Iris pigment epithelial cell (primary cell): ENCODE measurements at regions not wholly inside any gene's neighbourhood (a gene's known extent, or its start where the extent isn't known, plus 50 kb on each side); places are given as distances from the start of the nearest gene placed in this dataset.
A peak's percentile ranks its signal among the peaks of the same experiment; 100 is the strongest.
"Not testable (repeated sequence)": the region's sequence is repeated elsewhere in the genome, so short reads cannot be mapped to it uniquely, and the experiment has no call there.

ENCODE experiments used
- DNase-seq: peaks from one replicate; pipeline ENCODE4 v3.0.0-alpha.2; 2011; ENCODE audit warnings: low read depth

DNA sequence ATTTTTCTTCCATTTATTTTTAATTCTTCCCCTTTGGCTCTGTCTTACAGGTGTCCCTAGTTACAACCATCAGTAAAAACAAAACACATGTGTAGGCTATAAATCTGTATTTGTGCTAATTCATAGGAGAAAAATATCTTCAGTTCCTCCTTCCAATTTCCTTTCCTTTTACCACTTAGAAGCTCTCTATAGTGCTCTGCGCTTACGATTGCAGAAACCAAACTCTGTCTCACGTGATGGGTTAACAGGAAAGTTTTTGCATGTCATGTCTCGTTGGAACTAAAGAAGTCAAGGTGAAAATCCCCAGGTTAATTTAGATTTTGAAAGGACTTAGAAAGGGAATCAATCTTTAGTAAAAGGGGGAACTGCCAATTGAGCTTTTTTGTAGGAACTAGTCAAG is 1390.5 kb upstream of the ZEB2 start:
- DNase-seq = no peak

GRCh38 chr2:145909766-145910165 is 1389.8 kb upstream of the ZEB2 start:
- DNase-seq = peak; percentile 10

DNA sequence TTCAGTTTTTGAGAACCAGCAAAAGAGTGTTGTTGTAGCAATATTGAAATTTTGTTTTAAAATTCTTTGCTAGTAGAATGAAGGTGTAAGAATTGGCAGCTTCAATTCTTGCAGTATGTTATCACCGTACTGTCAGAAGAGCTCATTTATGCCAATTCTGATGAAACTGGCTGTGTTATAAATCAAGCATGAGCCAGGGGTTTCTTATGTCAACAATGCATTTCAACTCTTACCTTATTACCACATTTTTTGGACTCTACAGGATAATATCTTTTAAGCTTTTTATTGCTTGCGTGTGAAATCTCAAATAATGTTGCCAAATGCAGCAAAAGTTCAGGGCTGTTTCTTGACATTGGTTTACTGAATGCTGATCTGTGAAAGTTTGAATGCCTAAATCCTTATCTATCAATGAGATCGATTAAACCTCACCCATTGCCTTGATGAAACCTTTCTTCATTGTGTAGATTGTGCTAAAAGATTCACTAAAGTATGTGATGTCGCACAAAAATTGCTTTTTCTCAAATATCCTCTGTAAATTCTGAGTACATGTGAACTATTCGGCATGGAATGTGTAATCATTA is 1389.3 kb upstream of the ZEB2 start:
- DNase-seq = peak; percentile 6

DNA sequence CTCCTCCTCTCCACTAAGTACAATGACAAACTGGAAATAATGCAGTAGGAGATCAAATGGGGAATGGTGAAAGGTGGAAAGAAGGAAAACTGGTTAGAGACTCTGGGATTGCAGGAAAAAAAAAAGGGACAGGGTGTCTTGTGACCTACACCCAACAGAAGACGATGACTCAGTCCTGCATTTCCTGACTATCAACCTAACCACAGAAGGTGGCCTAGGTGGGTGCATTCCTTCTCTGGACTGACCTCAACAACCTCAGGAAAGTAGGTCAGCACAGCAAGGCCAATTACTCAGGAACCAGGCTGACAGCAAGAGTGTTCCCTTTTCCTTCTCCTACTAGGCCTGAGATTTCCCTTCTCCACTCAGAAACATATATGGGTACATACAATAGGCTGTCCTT is 1386.4 kb upstream of the ZEB2 start:
- DNase-seq = peak; percentile 29

GRCh38 chr2:145905371-145905770 is 1385.5 kb upstream of the ZEB2 start:
- no peak for DNase-seq

- DNase-seq = no peak
Measured at GRCh38 chr2:145897151-145897550, 1377.2 kb upstream of the ZEB2 start.

DNA sequence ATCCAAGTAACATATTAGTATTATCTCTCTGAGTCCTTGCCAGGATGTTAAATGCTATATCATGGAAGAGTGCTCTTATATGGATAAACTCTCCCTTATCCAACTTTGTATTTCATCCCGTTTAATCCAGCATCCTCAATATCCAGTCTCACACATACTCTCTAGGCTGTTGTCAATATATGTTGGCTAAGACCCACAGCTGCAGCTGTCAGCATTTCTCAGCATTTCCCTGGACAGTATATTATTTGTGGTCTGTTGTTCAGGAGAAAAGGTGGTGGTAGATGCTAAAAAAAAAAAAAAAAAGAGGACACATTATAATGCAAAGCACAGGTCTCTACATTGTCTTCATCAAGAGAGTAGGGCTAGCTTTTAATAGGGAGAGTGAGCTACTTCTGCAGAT is 1368.0 kb upstream of the ZEB2 start:
- no peak for DNase-seq

GRCh38 chr2:145880997-145881396 is 1361.1 kb upstream of the ZEB2 start:
- DNase-seq = not testable (repeated sequence)

DNA sequence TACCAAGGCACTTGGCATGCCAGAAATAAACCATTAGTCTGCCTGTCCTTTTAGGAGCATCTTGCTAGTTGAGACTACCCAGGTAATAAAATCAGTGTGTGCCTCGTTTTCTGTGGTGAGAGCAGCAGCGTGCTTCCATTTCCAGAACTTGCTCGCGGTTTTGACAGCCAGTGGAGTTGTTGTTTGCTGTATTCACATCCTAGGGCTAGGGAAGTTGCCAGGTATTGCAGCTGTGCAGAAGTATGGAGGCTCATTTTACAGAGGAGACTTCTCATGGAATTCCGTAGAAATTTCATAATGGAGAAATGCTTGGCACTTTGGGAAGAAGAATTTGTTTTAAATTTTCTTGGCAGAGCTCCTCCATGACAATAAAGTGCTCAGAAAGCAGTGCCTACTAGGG is 1355.1 kb upstream of the ZEB2 start:
- DNase-seq = no peak

DNA sequence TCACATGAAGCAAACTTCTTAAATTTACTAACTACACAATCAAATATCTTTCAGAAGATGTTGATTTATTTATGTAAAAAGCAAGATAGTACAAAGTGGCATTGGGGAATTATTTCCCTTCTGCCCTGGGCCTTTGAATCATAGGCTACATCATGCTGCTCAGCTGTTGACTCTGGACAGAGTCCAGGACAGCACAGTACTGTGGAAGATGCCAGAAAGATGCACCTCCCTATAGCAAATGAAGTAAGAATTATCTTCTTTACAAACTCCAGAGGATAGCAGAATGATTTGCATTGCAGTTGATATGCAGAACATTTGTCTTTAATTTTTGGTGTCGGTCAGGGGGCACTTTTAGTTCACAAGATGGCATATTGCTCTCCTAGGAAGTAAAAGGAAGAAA is 1354.5 kb upstream of the ZEB2 start:
- peak; percentile 84 for DNase-seq

DNA sequence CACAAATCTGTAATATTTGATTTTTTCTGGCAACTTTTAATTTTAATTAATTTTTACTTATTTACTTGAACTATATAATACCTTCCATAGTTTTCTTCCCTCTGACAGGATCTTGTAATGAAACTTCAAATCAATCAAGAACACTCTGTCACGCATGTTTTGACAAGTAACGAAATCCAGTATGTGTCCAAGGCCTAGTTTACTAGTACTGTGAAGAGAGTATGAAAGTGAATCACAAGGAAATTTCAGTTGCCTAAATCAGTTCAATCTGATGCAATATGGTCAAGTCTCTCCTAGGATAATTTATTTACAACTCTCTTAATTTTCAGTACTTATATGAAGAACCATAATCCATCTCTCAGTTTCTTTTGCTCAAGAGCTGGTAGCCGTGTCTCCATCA is 1344.6 kb upstream of the ZEB2 start:
- DNase-seq = no peak

- no peak for DNase-seq
Measured at GRCh38 chr2:145861940-145862339, 1342.0 kb upstream of the ZEB2 start.

GRCh38 chr2:145860083-145860482 is 1340.2 kb upstream of the ZEB2 start:
- peak; percentile 4 for DNase-seq

DNA sequence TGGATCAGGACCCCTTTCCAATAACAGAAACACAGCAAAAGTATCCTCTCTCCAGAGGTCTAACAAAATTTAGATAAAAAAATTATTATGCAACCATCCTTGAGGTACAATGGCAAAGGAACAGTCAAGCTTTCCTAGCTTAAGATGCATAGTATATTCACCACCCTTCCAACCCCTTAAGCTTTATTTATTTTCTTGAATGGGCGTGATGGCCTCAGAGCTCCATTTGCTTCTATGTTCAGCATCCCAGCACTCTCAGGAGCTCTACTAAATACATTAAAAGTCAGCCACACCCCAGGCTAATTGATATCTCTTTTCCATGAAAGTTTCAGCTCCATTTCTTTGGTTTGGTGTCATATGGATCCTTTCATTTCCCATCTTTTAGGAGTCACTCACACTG is 1335.2 kb upstream of the ZEB2 start:
- no peak for DNase-seq

DNA sequence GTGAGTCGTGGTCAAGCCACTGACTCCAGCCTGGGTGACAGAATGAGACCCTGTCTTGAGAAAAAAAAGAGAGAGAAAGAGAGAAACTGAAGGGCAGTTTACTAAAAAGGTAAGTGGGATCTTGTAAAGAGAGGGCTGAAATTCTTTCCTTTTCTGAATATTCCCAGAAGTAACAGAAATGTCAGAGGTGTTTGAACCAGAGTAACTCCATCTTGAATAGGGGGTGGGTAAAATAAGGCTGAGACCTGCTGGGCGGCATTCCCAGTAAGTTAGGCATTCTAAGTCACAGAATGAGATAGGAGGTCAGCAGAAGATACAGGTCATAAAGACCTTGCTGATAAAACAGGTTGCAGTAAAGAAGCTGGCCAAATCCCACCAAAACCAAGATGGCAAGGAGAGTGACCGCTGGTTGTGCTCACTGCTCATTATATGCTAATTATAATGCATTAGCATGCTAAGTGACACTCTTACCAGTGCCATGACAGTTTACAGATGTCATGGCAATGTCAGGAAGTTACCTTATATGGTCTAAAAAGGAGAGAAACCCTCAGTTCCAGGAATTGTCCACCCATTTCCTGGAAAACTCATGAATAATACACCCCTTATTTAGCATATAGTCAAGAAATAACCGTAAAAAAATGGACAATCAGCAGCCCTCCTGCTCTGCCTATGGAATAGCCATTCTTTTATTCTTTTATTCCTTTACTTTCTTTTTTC is 1334.3 kb upstream of the ZEB2 start:
- no peak for DNase-seq

GRCh38 chr2:145851730-145852129 is 1331.8 kb upstream of the ZEB2 start:
- peak; percentile 39 for DNase-seq

DNA sequence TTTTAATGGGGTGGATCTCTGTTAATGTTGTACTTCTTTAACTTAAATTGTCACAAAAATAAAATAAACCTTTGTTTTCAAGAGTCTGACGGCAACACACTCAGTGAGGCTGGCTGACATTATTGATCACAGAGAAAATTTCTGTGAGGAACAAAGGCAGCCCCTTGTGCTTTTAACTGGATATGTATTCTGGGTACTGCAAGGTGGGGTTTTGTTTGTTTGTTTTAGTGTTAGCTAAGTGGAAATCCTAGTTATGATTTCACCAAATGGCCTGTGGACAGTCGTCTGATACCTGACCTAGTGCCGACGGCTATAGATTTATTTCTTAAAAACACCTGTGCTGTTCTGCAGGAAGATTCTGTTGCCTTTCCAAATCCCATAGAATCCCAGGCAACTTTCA is 1329.5 kb upstream of the ZEB2 start:
- no peak for DNase-seq

DNA sequence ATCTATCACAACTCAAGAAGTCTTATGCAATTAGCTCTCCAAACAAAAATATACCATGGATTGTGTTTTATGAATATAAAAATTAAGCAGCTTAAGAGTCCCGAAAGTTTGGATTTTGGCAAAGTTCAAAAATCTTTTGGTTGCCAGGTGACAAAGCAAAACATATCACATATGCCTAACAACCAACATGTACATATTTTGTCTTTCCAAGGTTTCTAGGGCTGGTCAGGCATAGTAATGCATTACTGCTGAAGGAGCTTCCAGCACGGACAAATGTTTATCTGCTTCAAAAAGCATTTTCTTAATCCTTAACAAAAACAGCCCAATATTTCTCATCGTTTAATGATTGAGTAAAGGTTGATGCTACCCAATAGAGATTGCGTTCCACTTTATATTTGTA is 1327.1 kb upstream of the ZEB2 start:
- DNase-seq = peak; percentile 28

- DNase-seq = no peak
Measured at GRCh38 chr2:145845923-145846322, 1326.0 kb upstream of the ZEB2 start.

DNA sequence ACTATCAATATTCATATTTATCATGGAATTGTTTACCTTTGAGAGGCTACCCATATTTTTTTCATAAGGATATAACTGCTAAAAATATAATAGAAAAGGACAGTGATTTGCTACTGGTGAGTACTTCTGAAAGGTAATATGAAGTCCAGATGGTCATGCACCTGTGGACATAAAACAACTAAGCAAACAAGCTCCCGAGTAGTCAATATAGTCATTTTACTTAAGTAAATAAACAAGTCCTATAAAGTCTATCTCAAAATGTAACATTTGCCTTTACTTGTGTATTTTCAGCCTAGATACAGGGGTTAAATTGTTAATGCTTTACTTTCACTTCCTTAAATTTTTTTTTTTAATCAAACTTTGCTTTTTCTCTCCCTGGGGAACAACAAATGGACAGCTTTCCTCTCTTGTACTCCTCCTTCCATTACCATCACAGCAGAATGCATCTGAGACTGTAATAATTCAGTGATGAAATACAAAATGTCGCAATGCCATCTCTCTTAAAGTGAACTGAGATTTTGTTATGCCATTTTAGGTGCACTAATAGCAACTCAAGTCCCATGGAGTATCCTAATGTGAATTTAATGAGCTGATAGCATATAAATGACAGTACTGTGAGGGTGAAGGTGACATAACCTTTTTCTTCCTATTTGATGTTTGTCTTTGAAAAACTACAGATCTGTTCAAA is 1325.4 kb upstream of the ZEB2 start:
- peak; percentile 45 for DNase-seq

DNA sequence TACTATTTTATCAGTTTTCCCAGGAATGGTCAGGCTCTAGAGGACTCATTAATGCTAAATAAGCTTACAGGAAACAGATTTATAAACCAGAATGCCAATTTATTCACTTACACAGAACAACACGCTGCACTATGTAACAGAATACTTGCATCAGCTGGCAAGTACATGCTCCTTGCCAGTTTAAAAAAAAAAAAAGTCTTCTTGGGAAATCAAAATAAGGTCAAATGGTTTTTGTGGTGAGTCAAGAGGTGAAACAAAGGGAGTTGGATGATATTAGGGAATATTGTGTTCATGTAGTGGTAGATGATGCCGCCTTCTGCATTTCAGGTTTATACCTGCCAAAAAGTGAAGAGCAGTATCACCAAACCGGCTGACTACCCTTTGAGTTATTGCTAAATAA is 1322.1 kb upstream of the ZEB2 start:
- DNase-seq = no peak

DNA sequence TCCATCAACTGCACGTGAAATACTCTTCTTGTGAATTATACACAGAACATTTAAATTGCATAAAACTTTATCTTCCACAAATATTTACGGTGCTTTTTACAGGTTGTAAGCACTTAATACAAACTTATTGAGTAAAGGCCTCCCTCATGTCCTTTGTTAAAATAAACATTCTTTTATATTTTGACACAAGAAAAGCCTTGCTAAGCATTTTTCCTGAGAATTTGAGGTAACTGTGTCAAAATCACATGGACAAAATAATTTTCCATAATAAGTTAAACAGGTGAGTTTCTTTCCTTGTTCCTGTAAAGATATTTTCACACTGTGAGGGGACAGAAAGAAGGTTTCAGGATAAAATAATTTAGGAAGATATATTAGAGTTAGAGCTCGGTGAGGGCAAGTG is 1317.1 kb upstream of the ZEB2 start:
- DNase-seq = no peak

GRCh38 chr2:145835665-145836064 is 1315.7 kb upstream of the ZEB2 start:
- no peak for DNase-seq

DNA sequence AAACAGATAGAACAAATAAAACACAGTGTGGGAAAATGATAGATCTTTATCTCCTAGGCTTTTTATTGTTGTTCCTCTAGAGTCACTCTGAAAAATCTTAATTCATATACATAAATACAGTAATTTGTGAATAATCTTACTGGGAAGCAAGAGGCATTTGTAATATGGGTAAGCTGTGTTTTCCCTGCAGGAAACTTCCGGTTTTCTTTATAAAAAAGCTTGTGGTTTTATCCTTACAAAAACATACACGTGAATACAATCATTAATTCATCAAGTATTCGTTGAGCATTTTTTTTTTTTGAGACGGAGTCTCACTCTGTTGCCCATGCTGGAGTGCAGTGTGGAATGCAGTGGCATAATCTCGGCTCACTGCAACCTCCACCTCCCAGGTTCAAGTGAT is 1312.8 kb upstream of the ZEB2 start:
- DNase-seq = no peak
